ENCODE measurements at regions not wholly inside any gene's neighbourhood (a gene's known extent, or its start where the extent isn't known, plus 50 kb on each side); places are given as distances from the start of the nearest gene placed in this dataset.

GRCh38 chr5:143495110-143495509 is 91.6 kb upstream of the NR3C1 start:
- Histone ChIP-seq H3K36me3 (ENCODE audit: control insufficient read depth in 2 of 3, insufficient read depth in 3 of 3, low read length in 3 of 3) (no peaks in the 10 kb centered on the region), H3K27me3 (ENCODE audit: control insufficient read depth, insufficient read depth, low read length) (no peaks in the 10 kb centered on the region), H3K4me1 (ENCODE audit: control insufficient read depth in 2 of 3, insufficient read depth in 2 of 3, low read depth in 1 of 3, low read length in 3 of 3) (no peaks in the 10 kb centered on the region), H3K4me3 (ENCODE audit: low read length in 3 of 3) (no peak overlapping the region), H3K9ac (ENCODE audit: low read length in 3 of 3) (no peak overlapping the region), H3K27ac (ENCODE audit: low read depth in 2 of 2, low read length in 2 of 2) (no peak overlapping the region), H3K9me3 (ENCODE audit: control insufficient read depth in 2 of 3, insufficient read depth in 1 of 3, low read length in 3 of 3) (no peaks in the 10 kb centered on the region)
- intact Hi-C loops (cut with DNase I), result no loop called here
- FAIRE-seq (no peak), DNase-seq (no peak)
- TF ChIP-seq CTCF (IDR thresholded peaks at IDR 0.05; ENCODE audit: borderline replicate concordance, extremely low read depth, insufficient read depth), result no peak

GRCh38 chr5:143494595-143494994 is 91.1 kb upstream of the NR3C1 start:
- intact Hi-C loops (cut with DNase I), result no loop called here
- no peak for TF ChIP-seq CTCF (IDR thresholded peaks at IDR 0.05; ENCODE audit: borderline replicate concordance, extremely low read depth, insufficient read depth)
- Histone ChIP-seq H3K4me1 (ENCODE audit: control insufficient read depth in 2 of 3, insufficient read depth in 2 of 3, low read depth in 1 of 3, low read length in 3 of 3) (no peaks in the 10 kb centered on the region), H3K9me3 (ENCODE audit: control insufficient read depth in 2 of 3, insufficient read depth in 1 of 3, low read length in 3 of 3) (no peaks in the 10 kb centered on the region), H3K27me3 (ENCODE audit: control insufficient read depth, insufficient read depth, low read length) (no peaks in the 10 kb centered on the region), H3K4me3 (ENCODE audit: low read length in 3 of 3) (no peak overlapping the region), H3K27ac (ENCODE audit: low read depth in 2 of 2, low read length in 2 of 2) (no peak overlapping the region), H3K36me3 (ENCODE audit: control insufficient read depth in 2 of 3, insufficient read depth in 3 of 3, low read length in 3 of 3) (no peaks in the 10 kb centered on the region), H3K9ac (ENCODE audit: low read length in 3 of 3) (no peak overlapping the region)
- DNase-seq (no peak), FAIRE-seq (no peak)

- intact Hi-C loops (cut with DNase I), result no loop called here
- FAIRE-seq (no peak), DNase-seq (no peak)
- no peak overlapping the region for H3K9ac ChIP-seq (ENCODE audit: low read length in 3 of 3)
- H3K9me3 ChIP-seq (ENCODE audit: control insufficient read depth in 2 of 3, insufficient read depth in 1 of 3, low read length in 3 of 3), result no peaks in the 10 kb centered on the region
- no peak overlapping the region for H3K27ac ChIP-seq (ENCODE audit: low read depth in 2 of 2, low read length in 2 of 2)
- no peak for TF ChIP-seq CTCF (IDR thresholded peaks at IDR 0.05; ENCODE audit: borderline replicate concordance, extremely low read depth, insufficient read depth)
- no peaks in the 10 kb centered on the region for H3K4me1 ChIP-seq (ENCODE audit: control insufficient read depth in 2 of 3, insufficient read depth in 2 of 3, low read depth in 1 of 3, low read length in 3 of 3)
- no peaks in the 10 kb centered on the region for H3K27me3 ChIP-seq (ENCODE audit: control insufficient read depth, insufficient read depth, low read length)
- no peak overlapping the region for H3K4me3 ChIP-seq (ENCODE audit: low read length in 3 of 3)
- H3K36me3 ChIP-seq (ENCODE audit: control insufficient read depth in 2 of 3, insufficient read depth in 3 of 3, low read length in 3 of 3), result no peaks in the 10 kb centered on the region
Measured at GRCh38 chr5:143494162-143494561, 90.7 kb upstream of the NR3C1 start.

- FAIRE-seq, result no peak
- intact Hi-C loops (cut with DNase I), result no loop called here
Measured at GRCh38 chr5:143492783-143493182, 89.3 kb upstream of the NR3C1 start.

More at GRCh38 chr5:143492783-143493182, 89.3 kb upstream of the NR3C1 start:
- Histone ChIP-seq H3K4me3 (ENCODE audit: low read length in 3 of 3) (no peak overlapping the region), H3K9me3 (ENCODE audit: control insufficient read depth in 2 of 3, insufficient read depth in 1 of 3, low read length in 3 of 3) (no peaks in the 10 kb centered on the region), H3K4me1 (ENCODE audit: control insufficient read depth in 2 of 3, insufficient read depth in 2 of 3, low read depth in 1 of 3, low read length in 3 of 3) (no peaks in the 10 kb centered on the region), H3K9ac (ENCODE audit: low read length in 3 of 3) (no peak overlapping the region), H3K27ac (ENCODE audit: low read depth in 2 of 2, low read length in 2 of 2) (no peak overlapping the region), H3K27me3 (ENCODE audit: control insufficient read depth, insufficient read depth, low read length) (no peaks in the 10 kb centered on the region), H3K36me3 (ENCODE audit: control insufficient read depth in 2 of 3, insufficient read depth in 3 of 3, low read length in 3 of 3) (no peaks in the 10 kb centered on the region)
- TF ChIP-seq CTCF (IDR thresholded peaks at IDR 0.05; ENCODE audit: borderline replicate concordance, extremely low read depth, insufficient read depth), result no peak
- DNase-seq, result no peak

Data from kidney (tissue), 13 donors.